ENCODE measurements at regions not wholly inside any gene's neighbourhood (a gene's known extent, or its start where the extent isn't known, plus 50 kb on each side); places are given as distances from the start of the nearest gene placed in this dataset.
"Not testable (repeated sequence)": the region's sequence is repeated elsewhere in the genome, so short reads cannot be mapped to it uniquely, and the experiment has no call there.

- DNase-seq (ENCODE audit: low spot score, unreplicated experiment), result no peak
- TF ChIP-seq CTCF (IDR thresholded peaks at IDR 0.05; ENCODE audit: unreplicated experiment), result no peak
Measured at GRCh38 chr4:160567634-160568033, 1464.8 kb downstream of the RAPGEF2 start.

GRCh38 chr4:160570271-160570670 lies 1467.4 kb downstream of the RAPGEF2 start:
- H3K27ac Mint-ChIP-seq, result no peak overlapping the region
- peaks cover 3% of the 10 kb centered on the region for H3K4me1 Mint-ChIP-seq (ENCODE audit: low read depth)
- DNase-seq (ENCODE audit: low spot score, unreplicated experiment), result no peak
- no peaks in the 10 kb centered on the region for H3K36me3 Mint-ChIP-seq (ENCODE audit: insufficient read depth)
- no peak overlapping the region for H3K4me3 Mint-ChIP-seq (ENCODE audit: low read depth)
- no peaks in the 10 kb centered on the region for H3K27me3 Mint-ChIP-seq
- TF ChIP-seq CTCF (IDR thresholded peaks at IDR 0.05; ENCODE audit: unreplicated experiment), result no peak
- H3K9me3 Mint-ChIP-seq (ENCODE audit: low read depth), result peaks cover 3% of the 10 kb centered on the region

More at GRCh38 chr4:160567634-160568033, 1464.8 kb downstream of the RAPGEF2 start:
- Mint-ChIP-seq H3K27ac (no peak overlapping the region), H3K36me3 (ENCODE audit: insufficient read depth) (no peaks in the 10 kb centered on the region), H3K4me3 (ENCODE audit: low read depth) (no peak overlapping the region), H3K9me3 (ENCODE audit: low read depth) (no peaks in the 10 kb centered on the region), H3K27me3 (no peaks in the 10 kb centered on the region), H3K4me1 (ENCODE audit: low read depth) (peaks cover 3% of the 10 kb centered on the region)

GRCh38 chr4:160574272-160574671 lies 1471.4 kb downstream of the RAPGEF2 start:
- H3K36me3 Mint-ChIP-seq (ENCODE audit: insufficient read depth); H3K27ac Mint-ChIP-seq; DNase-seq (ENCODE audit: low spot score, unreplicated experiment); H3K27me3 Mint-ChIP-seq; H3K4me1 Mint-ChIP-seq (ENCODE audit: low read depth); H3K9me3 Mint-ChIP-seq (ENCODE audit: low read depth): not testable (repeated sequence)
- H3K4me3 Mint-ChIP-seq (ENCODE audit: low read depth), result peak overlapping the region; percentile 55

- Mint-ChIP-seq H3K36me3 (ENCODE audit: insufficient read depth) (no peaks in the 10 kb centered on the region), H3K9me3 (ENCODE audit: low read depth) (peaks cover 6% of the 10 kb centered on the region), H3K4me1 (ENCODE audit: low read depth) (no peaks in the 10 kb centered on the region), H3K27me3 (no peaks in the 10 kb centered on the region), H3K4me3 (ENCODE audit: low read depth) (no peak overlapping the region), H3K27ac (no peak overlapping the region)
- TF ChIP-seq CTCF (IDR thresholded peaks at IDR 0.05; ENCODE audit: unreplicated experiment), result no peak
- no peak for DNase-seq (ENCODE audit: low spot score, unreplicated experiment)
Measured at GRCh38 chr4:160580581-160580980, 1477.7 kb downstream of the RAPGEF2 start.

GRCh38 chr4:160592258-160592657 lies 1489.4 kb downstream of the RAPGEF2 start:
- H3K4me3 Mint-ChIP-seq (ENCODE audit: low read depth), result no peak overlapping the region
- H3K9me3 Mint-ChIP-seq (ENCODE audit: low read depth), result no peaks in the 10 kb centered on the region
- H3K27ac Mint-ChIP-seq, result no peak overlapping the region
- no peaks in the 10 kb centered on the region for H3K36me3 Mint-ChIP-seq (ENCODE audit: insufficient read depth)
- DNase-seq (ENCODE audit: low spot score, unreplicated experiment), result no peak
- no peak for TF ChIP-seq CTCF (IDR thresholded peaks at IDR 0.05; ENCODE audit: unreplicated experiment)
- H3K4me1 Mint-ChIP-seq (ENCODE audit: low read depth), result no peaks in the 10 kb centered on the region
- no peaks in the 10 kb centered on the region for H3K27me3 Mint-ChIP-seq

- Mint-ChIP-seq H3K36me3 (ENCODE audit: insufficient read depth) (no peaks in the 10 kb centered on the region), H3K9me3 (ENCODE audit: low read depth) (no peaks in the 10 kb centered on the region), H3K4me3 (ENCODE audit: low read depth) (no peak overlapping the region), H3K4me1 (ENCODE audit: low read depth) (no peaks in the 10 kb centered on the region), H3K27ac (no peak overlapping the region), H3K27me3 (no peaks in the 10 kb centered on the region)
- no peak for DNase-seq (ENCODE audit: low spot score, unreplicated experiment)
- TF ChIP-seq CTCF (IDR thresholded peaks at IDR 0.05; ENCODE audit: unreplicated experiment), result no peak
Measured at GRCh38 chr4:160595646-160596045, 1492.8 kb downstream of the RAPGEF2 start.

Data from progenitor cell of endocrine pancreas (in vitro differentiated cells).